Transverse colon (tissue), 4 donors: ENCODE measurements at regions not wholly inside any gene's neighbourhood (a gene's known extent, or its start where the extent isn't known, plus 50 kb on each side); places are given as distances from the start of the nearest gene placed in this dataset.

Experiments used
- DNase-seq: peaks from one replicate; pipeline ENCODE4 v3.0.0-alpha.2; 2019
- H3K27ac ChIP-seq, 4 donors: fragments of 200-600 bp; sonication (generic); 2 replicates each; pipeline ENCODE4 v1.5.1; 2016 to 2018; ENCODE audit warnings: inconsistent platforms in 4 of 4
- H3K27me3 ChIP-seq: fragments of 200-600 bp; sonication (generic); 2 replicates; pipeline ENCODE4 v1.5.1; 2017; ENCODE audit warnings: inconsistent platforms
- H3K36me3 ChIP-seq, 4 donors: fragments of 200-600 bp; sonication (generic); 2 replicates each; pipeline ENCODE4 v1.5.1; 2017 to 2019; ENCODE audit warnings: inconsistent platforms in 4 of 4
- H3K4me1 ChIP-seq, 4 donors: fragments of 200-600 bp; sonication (generic); 2 replicates each; pipeline ENCODE4 v1.5.1; 2017 to 2020; ENCODE audit warnings: inconsistent platforms in 4 of 4
- H3K4me3 ChIP-seq, 4 donors: fragments of 200-600 bp; sonication (generic); 1 replicate in 1 of 4; 2 replicates in 3 of 4; pipeline versions ENCODE4 v1.5.1 to v1.6.1; 2017 to 2019; ENCODE audit warnings: inconsistent platforms in 4 of 4
- H3K9me3 ChIP-seq, 2 donors: fragments of 200-600 bp; sonication (generic); 2 replicates each; pipeline ENCODE4 v1.5.1; 2017 to 2019; ENCODE audit warnings: inconsistent platforms in 2 of 2
- EP300 ChIP-seq: sonication (generic); formaldehyde crosslinking; IDR thresholded peaks from one replicate; pipeline ENCODE4 v1.6.1; 2017; ENCODE audit warnings: antibody characterized with exemption, low read depth
- POLR2A ChIP-seq: fragments of 450-650 bp; IDR thresholded peaks from one replicate; pipeline ENCODE4 v1.6.1; 2016; ENCODE audit warnings: antibody characterized with exemption, mild to moderate bottlenecking, moderate library complexity
- POLR2AphosphoS5 ChIP-seq, 3 donors: sonication (generic); formaldehyde crosslinking; IDR thresholded peaks; one replicate each; pipeline ENCODE4 v1.6.1; 2016; ENCODE audit warnings: antibody characterized with exemption in 3 of 3
- WGBS, 2 donors: methylation state at CpG; one replicate each; pipeline ENCODE4 v1.1.5; 2018; ENCODE audit warnings: low coverage in 1 of 2; 5-methylcytosine and 5-hydroxymethylcytosine counted together
- in situ Hi-C, 4 donors: fragments of 200-750 bp; cut with MboI; loops; one replicate each; pipeline versions ENCODE4 v1.15.0 to v1.15.1; 2017; ENCODE audit warnings: low sequenced_read_pairs in 3 of 4, low pct_ligation_motif_present in 1 of 4, low pct_unique_long_range_greater_than_20kb in 1 of 4
- intact Hi-C: fragments of 100-400 bp; cut with DNase I; formaldehyde crosslinking; loops from one replicate; pipeline ENCODE4 v1.15.1; 2023; ENCODE audit warnings: low total_unique reads
- TF ChIP-seq, protein P1 (sequence below), 5 experiments: fragments of 200-600 bp in 3 of 5; fragments of 450-650 bp in 2 of 5; sonication (generic) in 3 of 5; IDR thresholded peaks; 1 replicate in 2 of 5; 2 replicates in 3 of 5; pipeline ENCODE4 v1.5.1; 2016 to 2017; ENCODE audit warnings: antibody characterized with exemption in 5 of 5, inconsistent platforms in 3 of 5, mild to moderate bottlenecking in 2 of 5, moderate library complexity in 1 of 5

DNA sequence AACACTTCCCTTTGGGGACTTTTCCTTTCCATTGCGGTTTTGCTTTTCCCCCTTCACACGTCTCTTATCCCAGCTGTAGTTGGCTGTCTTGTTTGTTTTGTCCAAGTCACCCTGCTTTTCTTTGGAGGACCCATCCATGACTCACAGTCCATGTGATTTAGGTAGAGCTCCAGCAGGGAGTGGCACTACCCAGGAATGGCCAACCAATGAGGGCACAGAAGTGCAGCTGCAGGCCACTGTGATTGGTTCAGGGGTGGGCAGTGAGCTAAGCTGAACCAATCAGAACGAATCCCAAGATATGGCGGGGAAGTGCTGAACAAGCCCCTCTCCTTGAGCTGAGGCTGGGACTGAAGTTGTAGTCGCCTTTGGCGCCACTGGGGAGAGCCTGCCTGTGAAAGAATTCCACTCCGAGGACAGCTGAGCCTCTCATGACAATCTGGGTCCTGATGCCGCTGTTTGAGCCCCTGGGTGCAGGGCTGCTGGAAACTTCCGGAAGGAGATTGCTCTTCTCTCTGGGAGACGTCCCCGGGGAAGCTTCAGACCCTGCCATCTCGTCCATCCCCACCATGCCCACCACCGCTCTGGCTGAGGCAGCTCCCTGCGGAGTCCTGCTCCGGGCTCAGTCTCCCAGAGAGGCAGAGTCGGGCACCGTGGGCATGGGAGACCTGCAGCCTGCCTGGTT, 62.9 kb upstream of the URI1 start:
- WGBS, 2 donors = 42 to 73% methylated on average over 2 to 17 of the region's 17 CpGs
- Histone ChIP-seq H3K9me3 (no peaks in the 10 kb centered on the region), H3K36me3 (no peaks in the 10 kb centered on the region), H3K27ac (no peak overlapping the region), H3K4me1 (peaks cover 0 to 4% (median 0%) of the 10 kb centered on the region in 4 donors), H3K27me3 (peaks cover under 1% of the 10 kb centered on the region), H3K4me3 (no peak overlapping the region)
- intact Hi-C loops = loop anchor here (10.0 kb wide), 1 partner anchor 144 kb away; no protein-coding TSS in a partner anchor
- TF ChIP-seq EP300 (no peak), POLR2A (no peak), POLR2AphosphoS5 (IDR thresholded peaks at IDR 0.05) (no peak)
- TF ChIP-seq, protein P1, sequence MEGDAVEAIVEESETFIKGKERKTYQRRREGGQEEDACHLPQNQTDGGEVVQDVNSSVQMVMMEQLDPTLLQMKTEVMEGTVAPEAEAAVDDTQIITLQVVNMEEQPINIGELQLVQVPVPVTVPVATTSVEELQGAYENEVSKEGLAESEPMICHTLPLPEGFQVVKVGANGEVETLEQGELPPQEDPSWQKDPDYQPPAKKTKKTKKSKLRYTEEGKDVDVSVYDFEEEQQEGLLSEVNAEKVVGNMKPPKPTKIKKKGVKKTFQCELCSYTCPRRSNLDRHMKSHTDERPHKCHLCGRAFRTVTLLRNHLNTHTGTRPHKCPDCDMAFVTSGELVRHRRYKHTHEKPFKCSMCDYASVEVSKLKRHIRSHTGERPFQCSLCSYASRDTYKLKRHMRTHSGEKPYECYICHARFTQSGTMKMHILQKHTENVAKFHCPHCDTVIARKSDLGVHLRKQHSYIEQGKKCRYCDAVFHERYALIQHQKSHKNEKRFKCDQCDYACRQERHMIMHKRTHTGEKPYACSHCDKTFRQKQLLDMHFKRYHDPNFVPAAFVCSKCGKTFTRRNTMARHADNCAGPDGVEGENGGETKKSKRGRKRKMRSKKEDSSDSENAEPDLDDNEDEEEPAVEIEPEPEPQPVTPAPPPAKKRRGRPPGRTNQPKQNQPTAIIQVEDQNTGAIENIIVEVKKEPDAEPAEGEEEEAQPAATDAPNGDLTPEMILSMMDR (IDR thresholded peaks at IDR 0.05) = no peak
- in situ Hi-C loops = loop anchor here in 2 of 4 donors (10.0 kb wide), 2 partner anchors 114 to 144 kb away; no protein-coding TSS in a partner anchor
- no peak for DNase-seq

DNA sequence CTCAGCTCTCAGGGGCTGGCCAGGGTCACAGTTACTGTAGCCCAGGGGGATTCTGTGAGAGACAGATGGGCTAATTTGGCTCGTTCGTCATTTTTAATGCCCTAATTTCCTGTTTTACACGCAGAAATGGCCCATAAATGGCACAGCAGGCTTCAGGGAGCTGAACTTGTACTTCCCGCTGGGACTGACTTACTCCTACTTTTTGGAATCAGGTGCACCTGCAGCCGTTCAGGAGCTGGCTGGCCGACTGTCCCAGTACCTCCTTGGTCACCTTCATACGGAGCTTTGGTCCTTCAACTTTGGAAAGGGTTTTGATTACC, 62.4 kb upstream of the URI1 start:
- Histone ChIP-seq H3K4me3 (no peak overlapping the region), H3K4me1 (peaks cover 0 to 4% (median 0%) of the 10 kb centered on the region in 4 donors), H3K27ac (no peak overlapping the region), H3K9me3 (no peaks in the 10 kb centered on the region), H3K27me3 (no peaks in the 10 kb centered on the region), H3K36me3 (no peaks in the 10 kb centered on the region)
- TF ChIP-seq, protein P1 (IDR thresholded peaks at IDR 0.05) = no peak
- TF ChIP-seq POLR2AphosphoS5 (IDR thresholded peaks at IDR 0.05) (no peak), POLR2A (no peak), EP300 (no peak)
- intact Hi-C loops = loop anchor here (10.0 kb wide), 1 partner anchor 145 kb away; no protein-coding TSS in a partner anchor
- DNase-seq = no peak
- in situ Hi-C loops = loop anchor here in 2 of 4 donors (10.0 kb wide), 2 partner anchors 115 to 145 kb away; no protein-coding TSS in a partner anchor
- 68 to 69% methylated on average over 4 to 7 of the region's 7 CpGs for WGBS, 2 donors

DNA sequence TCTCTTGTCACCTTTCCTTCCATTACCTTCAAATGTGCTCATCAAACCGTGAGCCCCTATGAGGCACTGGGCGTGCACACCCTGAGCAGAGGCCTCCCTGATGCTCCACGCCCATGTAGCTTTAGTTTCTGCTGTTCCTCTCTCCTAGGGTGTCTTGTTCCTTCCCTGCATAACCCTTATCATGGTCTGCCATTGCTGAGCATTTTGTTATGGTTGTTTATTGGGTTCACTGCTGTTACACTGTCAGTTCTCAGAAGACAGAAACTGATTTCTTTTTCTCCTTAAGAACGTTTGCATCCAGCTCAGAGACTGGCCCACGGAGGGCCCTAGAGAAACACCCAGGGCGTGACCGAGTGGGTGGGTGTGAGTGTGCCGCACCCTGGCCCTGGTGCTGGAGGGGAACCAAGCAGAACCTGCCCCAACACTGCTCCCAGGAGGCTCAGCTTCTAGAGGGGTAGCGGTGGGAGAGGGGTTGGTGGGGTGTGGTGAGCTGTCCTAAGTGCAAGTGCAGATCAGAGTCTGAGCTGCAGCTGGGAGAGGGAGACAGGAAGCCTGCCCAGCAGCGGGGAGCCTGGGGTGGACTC, 61.4 kb upstream of the URI1 start:
- H3K4me1 ChIP-seq = no peaks in the 10 kb centered on the region
- H3K4me3 ChIP-seq = no peak overlapping the region
- in situ Hi-C loops = loop anchor here in 1 of 4 donors (10.0 kb wide), 1 partner anchor 116 kb away; no protein-coding TSS in a partner anchor
- TF ChIP-seq EP300 (no peak), POLR2AphosphoS5 (IDR thresholded peaks at IDR 0.05) (no peak), POLR2A (no peak)
- TF ChIP-seq, protein P1 (IDR thresholded peaks at IDR 0.05) = no peak
- DNase-seq = no peak
- 27 to 36% methylated on average over 3 to 10 of the region's 10 CpGs for WGBS, 2 donors
- no peaks in the 10 kb centered on the region for H3K36me3 ChIP-seq
- H3K9me3 ChIP-seq = no peaks in the 10 kb centered on the region
- H3K27ac ChIP-seq = no peak overlapping the region
- no peaks in the 10 kb centered on the region for H3K27me3 ChIP-seq
- intact Hi-C loops = no loop called here

DNA sequence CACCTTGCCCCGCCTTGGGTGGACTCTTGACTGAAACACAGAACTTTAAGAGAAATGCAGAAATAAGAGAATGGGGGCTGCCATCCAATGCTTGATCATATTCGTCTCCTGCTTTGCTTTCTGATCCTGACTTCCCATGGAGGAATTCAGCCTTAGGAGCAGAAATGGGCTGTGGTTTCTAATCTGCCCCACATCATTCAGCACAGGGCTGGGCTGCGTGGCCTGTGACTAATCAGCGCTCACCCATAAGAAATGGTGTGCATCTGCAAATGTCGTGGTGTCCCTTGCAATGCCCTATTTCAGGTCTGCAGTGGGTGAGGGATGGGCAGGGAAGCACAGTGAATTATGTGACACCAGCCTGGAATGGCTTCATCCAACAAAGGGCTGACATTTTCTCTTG, 60.7 kb upstream of the URI1 start:
- WGBS, 2 donors = 81 to 90% methylated on average over 2 to 5 of the region's 5 CpGs
- H3K9me3 ChIP-seq = no peaks in the 10 kb centered on the region

More for the DNA sequence above, 60.7 kb upstream of the URI1 start:
- H3K27me3 ChIP-seq = no peaks in the 10 kb centered on the region
- no peak for DNase-seq
- in situ Hi-C loops (loop anchor here in 1 of 4 donors (10.0 kb wide), 1 partner anchor 117 kb away; no protein-coding TSS in a partner anchor), intact Hi-C loops (no loop called here)
- TF ChIP-seq POLR2A (no peak), POLR2AphosphoS5 (IDR thresholded peaks at IDR 0.05) (no peak), EP300 (no peak)
- TF ChIP-seq, protein P1 (IDR thresholded peaks at IDR 0.05) = no peak
- H3K4me3 ChIP-seq = no peak overlapping the region
- no peak overlapping the region for H3K27ac ChIP-seq
- no peaks in the 10 kb centered on the region for H3K36me3 ChIP-seq
- no peaks in the 10 kb centered on the region for H3K4me1 ChIP-seq
